A673 (cell line): ENCODE measurements at regions not wholly inside any gene's neighbourhood (a gene's known extent, or its start where the extent isn't known, plus 50 kb on each side); places are given as distances from the start of the nearest gene placed in this dataset.

Experiments used
- EZH2 ChIP-seq: fragments of 200-600 bp; sonication (generic); IDR thresholded peaks from 2 replicates; pipeline ENCODE4 v1.6.1; 2017; ENCODE audit warnings: borderline replicate concordance, low read depth, mild to moderate bottlenecking, mixed read lengths, antibody characterized with exemption, low read length; ENCODE audit not compliant: poor library complexity, severe bottlenecking
- TF ChIP-seq, protein P1 (sequence below): fragments of 300-800, 200-600 bp; sonication (generic); conservative IDR thresholded peaks from 2 replicates; pipeline ENCODE4 v1.5.1; 2017; ENCODE audit warnings: low read depth, mild to moderate bottlenecking, antibody characterized with exemption, low read length, moderate library complexity, mixed read lengths

DNA sequence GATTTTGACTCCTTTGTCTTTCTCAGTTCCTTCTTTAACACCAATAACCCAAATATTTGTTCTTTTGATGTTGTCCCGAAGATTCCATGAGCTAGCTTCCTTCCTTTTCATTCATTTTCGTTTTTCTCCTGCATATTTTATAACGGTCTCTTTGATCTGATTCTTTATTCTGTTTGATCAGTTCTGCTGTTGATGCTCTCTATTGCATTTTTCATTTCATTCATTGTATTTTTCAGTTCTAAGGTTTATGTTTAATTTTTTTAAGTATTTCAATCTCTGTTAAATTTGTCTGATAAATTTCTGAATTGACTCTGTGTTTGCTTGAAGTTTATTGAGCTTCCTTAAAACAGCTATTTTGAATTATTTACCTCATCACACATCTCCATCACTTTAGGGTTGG is 68.4 kb upstream of the LRCH1 start:
- TF ChIP-seq, protein P1, sequence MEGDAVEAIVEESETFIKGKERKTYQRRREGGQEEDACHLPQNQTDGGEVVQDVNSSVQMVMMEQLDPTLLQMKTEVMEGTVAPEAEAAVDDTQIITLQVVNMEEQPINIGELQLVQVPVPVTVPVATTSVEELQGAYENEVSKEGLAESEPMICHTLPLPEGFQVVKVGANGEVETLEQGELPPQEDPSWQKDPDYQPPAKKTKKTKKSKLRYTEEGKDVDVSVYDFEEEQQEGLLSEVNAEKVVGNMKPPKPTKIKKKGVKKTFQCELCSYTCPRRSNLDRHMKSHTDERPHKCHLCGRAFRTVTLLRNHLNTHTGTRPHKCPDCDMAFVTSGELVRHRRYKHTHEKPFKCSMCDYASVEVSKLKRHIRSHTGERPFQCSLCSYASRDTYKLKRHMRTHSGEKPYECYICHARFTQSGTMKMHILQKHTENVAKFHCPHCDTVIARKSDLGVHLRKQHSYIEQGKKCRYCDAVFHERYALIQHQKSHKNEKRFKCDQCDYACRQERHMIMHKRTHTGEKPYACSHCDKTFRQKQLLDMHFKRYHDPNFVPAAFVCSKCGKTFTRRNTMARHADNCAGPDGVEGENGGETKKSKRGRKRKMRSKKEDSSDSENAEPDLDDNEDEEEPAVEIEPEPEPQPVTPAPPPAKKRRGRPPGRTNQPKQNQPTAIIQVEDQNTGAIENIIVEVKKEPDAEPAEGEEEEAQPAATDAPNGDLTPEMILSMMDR: no peak
- no peak for TF ChIP-seq EZH2
